ENCODE measurements at regions not wholly inside any gene's neighbourhood (a gene's known extent, or its start where the extent isn't known, plus 50 kb on each side); places are given as distances from the start of the nearest gene placed in this dataset.

DNA sequence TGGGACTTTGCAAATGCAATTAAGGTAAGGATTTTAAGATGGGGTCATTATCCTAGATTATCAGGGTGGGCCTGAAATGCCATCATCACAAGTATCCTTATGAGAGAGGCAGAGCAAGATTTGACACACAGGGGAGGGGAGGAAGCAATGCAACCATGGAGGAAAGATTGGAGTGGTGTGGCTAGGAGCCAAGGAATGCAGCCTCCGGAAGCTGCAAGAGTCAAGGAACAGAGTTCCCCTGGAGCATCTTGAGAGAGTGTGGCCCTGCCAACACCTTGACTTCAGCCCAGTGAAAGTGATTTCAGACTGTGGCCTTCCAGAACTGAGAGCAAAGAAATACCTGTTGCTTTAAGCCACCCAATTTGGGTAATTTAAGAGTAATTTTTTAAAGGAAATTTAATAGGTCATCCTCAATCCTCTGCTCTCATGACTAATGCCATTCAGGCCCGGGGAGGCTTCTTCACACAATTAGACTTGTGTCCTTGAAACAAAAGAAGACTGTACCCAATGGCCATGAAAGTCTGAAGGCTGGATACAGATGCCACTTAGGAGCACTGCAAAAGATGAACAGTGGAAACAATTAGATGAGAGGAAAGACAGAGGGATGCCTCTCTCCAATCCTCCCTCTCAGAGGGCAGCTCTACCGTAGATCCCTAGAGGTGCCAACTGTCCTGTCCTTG is 250.3 kb upstream of the ID2 start:
- ChIA-PET CTCF (interaction anchor here (0.7 kb wide), 1 partner anchor 26 kb away, joined by 3 read pairs; no protein-coding TSS in a partner anchor), POLR2A (no interaction called here)
- Histone ChIP-seq H3K9me3 (ENCODE audit: control insufficient read depth, insufficient read depth, low read depth, low read length) (no peaks in the 10 kb centered on the region), H3K4me3 (ENCODE audit: low read depth, low read length) (no peak overlapping the region), H3K36me3 (ENCODE audit: control insufficient read depth in 2 of 2, insufficient read depth in 1 of 2, low read length in 2 of 2) (no peaks in the 10 kb centered on the region), H3K4me1 (ENCODE audit: control insufficient read depth, insufficient read depth, low read length) (no peaks in the 10 kb centered on the region), H3K27ac (ENCODE audit: extremely low read depth, low read depth, low read length) (no peak overlapping the region)
- TF ChIP-seq SCRT2 (tag by site-specific recombination; IDR thresholded peaks at IDR 0.05) (0 out of 2 replicates have a peak, but pooled peaks have one; percentile 30), HOXA7 (CRISPR knock-in tag; IDR thresholded peaks at IDR 0.05; ENCODE audit: borderline replicate concordance) (no peak), ZNF18 (tag by site-specific recombination; IDR thresholded peaks at IDR 0.05) (no peak), OSR2 (tag by site-specific recombination; IDR thresholded peaks at IDR 0.05) (no peak)

DNA sequence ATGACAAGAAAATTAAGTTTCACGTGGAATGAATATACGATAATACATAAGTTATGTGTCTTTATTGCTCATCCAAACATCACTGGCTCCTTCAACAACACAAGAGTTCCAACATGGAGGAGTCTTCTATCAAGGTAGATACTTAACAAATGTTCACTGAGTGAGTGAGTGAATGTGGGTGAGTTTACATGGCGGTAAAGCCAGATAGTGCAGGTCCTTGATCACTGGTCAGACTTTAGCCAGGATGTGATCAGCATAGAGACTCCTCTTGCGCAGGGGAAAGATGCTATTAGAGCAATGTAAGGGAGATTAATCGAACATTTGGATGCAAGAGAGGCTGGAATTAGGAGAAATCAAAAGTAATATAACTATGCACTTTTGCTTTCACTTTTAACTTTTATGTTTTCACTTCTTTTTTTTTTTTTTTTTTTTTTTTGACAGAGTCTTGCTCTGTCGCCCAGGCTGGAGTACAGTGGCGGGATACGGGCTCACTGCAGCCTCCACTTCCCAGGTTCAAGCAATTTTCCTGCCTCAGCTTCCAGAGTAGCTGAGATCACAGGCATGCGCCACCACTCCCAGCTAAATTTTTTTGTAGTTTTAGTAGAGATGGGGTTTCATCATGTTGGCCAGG is 249.0 kb upstream of the ID2 start:
- ChIA-PET CTCF (no interaction called here), POLR2A (no interaction called here)
- TF ChIP-seq, protein P1, sequence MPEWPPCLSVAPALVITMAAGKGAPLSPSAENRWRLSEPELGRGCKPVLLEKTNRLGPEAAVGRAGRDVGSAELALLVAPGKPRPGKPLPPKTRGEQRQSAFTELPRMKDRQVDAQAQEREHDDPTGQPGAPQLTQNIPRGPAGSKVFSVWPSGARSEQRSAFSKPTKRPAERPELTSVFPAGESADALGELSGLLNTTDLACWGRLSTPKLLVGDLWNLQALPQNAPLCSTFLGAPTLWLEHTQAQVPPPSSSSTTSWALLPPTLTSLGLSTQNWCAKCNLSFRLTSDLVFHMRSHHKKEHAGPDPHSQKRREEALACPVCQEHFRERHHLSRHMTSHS (tag by site-specific recombination; IDR thresholded peaks at IDR 0.05) = no peak
- TF ChIP-seq ZNF394 (tag by site-specific recombination; IDR thresholded peaks at IDR 0.05; ENCODE audit: borderline replicate concordance) = no peak
- no peak for TF ChIP-seq MZF1 (tag by site-specific recombination; IDR thresholded peaks at IDR 0.05; ENCODE audit: borderline replicate concordance)
- no peak for TF ChIP-seq ZNF121 (tag by site-specific recombination; IDR thresholded peaks at IDR 0.05)
- peak; percentile 58 for TF ChIP-seq PRDM1 (tag by site-specific recombination; IDR thresholded peaks at IDR 0.05)
- TF ChIP-seq ZNF529 (tag by site-specific recombination; IDR thresholded peaks at IDR 0.05; ENCODE audit: insufficient replicate concordance) = no peak
- Histone ChIP-seq H3K4me1 (ENCODE audit: control insufficient read depth, insufficient read depth, low read length) (no peaks in the 10 kb centered on the region), H3K36me3 (ENCODE audit: control insufficient read depth in 2 of 2, insufficient read depth in 1 of 2, low read length in 2 of 2) (no peaks in the 10 kb centered on the region), H3K4me3 (ENCODE audit: low read depth, low read length) (no peak overlapping the region), H3K9me3 (ENCODE audit: control insufficient read depth, insufficient read depth, low read depth, low read length) (no peaks in the 10 kb centered on the region), H3K27ac (ENCODE audit: extremely low read depth, low read depth, low read length) (no peak overlapping the region)

DNA sequence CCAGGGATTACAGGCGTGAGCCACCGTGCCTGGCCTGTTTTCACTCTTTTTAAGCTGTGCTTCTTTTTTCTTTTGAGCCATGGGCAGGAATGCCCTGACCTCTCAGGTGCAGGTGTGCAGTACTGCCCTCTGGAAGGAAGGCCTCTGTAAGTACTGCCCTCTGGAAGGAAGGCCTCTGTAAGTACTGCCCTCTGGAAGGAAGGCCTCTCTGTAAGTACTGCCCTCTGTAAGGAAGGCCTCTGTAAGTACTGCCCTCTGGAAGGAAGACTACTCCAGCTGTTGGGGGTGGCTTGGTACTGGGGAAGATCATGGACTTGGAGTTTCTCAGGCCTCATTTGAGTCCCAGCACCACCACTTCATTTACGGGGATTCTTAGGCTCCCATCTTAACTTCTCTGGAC is 248.5 kb upstream of the ID2 start:
- no peaks in the 10 kb centered on the region for H3K36me3 ChIP-seq (ENCODE audit: control insufficient read depth in 2 of 2, insufficient read depth in 1 of 2, low read length in 2 of 2)
- H3K27ac ChIP-seq (ENCODE audit: extremely low read depth, low read depth, low read length) = no peak overlapping the region
- ChIA-PET CTCF (no interaction called here), POLR2A (no interaction called here)
- no peaks in the 10 kb centered on the region for H3K4me1 ChIP-seq (ENCODE audit: control insufficient read depth, insufficient read depth, low read length)
- no peak overlapping the region for H3K4me3 ChIP-seq (ENCODE audit: low read depth, low read length)
- no peak for TF ChIP-seq ZNF335 (tag by site-specific recombination; conservative IDR thresholded peaks at IDR 0.05)
- no peak for TF ChIP-seq ZNF248 (tag by site-specific recombination; IDR thresholded peaks at IDR 0.05)
- no peaks in the 10 kb centered on the region for H3K9me3 ChIP-seq (ENCODE audit: control insufficient read depth, insufficient read depth, low read depth, low read length)

DNA sequence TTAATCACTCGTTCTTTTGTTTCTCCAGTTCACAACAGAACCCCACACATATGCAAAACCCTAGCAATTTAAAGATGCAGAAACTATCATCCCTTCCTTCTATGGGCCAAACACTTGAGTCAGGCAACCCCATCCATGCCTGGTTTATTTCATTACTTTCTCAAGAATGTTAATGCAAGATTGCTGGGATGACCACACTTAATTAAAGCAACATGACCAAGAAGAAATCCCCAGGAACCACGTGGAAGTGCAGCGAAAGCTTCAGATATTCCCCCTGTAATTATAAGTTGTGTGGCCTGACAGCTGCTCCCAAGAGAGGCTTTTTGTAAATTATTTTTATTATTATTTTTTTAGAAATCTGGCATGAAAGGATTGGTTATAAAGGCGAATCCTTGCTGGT is 246.2 kb upstream of the ID2 start:
- Histone ChIP-seq H3K27ac (ENCODE audit: extremely low read depth, low read depth, low read length) (no peak overlapping the region), H3K9me3 (ENCODE audit: control insufficient read depth, insufficient read depth, low read depth, low read length) (no peaks in the 10 kb centered on the region), H3K4me3 (ENCODE audit: low read depth, low read length) (no peak overlapping the region), H3K36me3 (ENCODE audit: control insufficient read depth in 2 of 2, insufficient read depth in 1 of 2, low read length in 2 of 2) (no peaks in the 10 kb centered on the region), H3K4me1 (ENCODE audit: control insufficient read depth, insufficient read depth, low read length) (no peaks in the 10 kb centered on the region)
- POLR2A ChIA-PET = no interaction called here
- CTCF ChIA-PET = no interaction called here
- TF ChIP-seq ZNF121 (tag by site-specific recombination; IDR thresholded peaks at IDR 0.05) (no peak), ZNF174 (tag by site-specific recombination; IDR thresholded peaks at IDR 0.05) (no peak), IKZF3 (tag by site-specific recombination; IDR thresholded peaks at IDR 0.05) (no peak), ZNF132 (tag by site-specific recombination; IDR thresholded peaks at IDR 0.05; ENCODE audit: borderline replicate concordance) (no peak), SCRT2 (tag by site-specific recombination; IDR thresholded peaks at IDR 0.05) (no peak)
- TF ChIP-seq, protein P2, sequence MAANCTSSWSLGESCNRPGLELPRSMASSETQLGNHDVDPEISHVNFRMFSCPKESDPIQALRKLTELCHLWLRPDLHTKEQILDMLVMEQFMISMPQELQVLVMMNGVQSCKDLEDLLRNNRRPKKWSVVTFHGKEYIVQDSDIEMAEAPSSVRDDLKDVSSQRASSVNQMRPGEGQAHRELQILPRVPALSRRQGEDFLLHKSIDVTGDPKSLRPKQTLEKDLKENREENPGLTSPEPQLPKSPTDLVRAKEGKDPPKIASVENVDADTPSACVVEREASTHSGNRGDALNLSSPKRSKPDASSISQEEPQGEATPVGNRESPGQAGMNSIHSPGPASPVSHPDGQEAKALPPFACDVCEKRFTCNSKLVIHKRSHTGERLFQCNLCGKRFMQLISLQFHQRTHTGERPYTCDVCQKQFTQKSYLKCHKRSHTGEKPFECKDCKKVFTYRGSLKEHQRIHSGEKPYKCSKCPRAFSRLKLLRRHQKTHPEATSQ (tag by site-specific recombination; IDR thresholded peaks at IDR 0.05) = no peak
- TF ChIP-seq, protein P3, sequence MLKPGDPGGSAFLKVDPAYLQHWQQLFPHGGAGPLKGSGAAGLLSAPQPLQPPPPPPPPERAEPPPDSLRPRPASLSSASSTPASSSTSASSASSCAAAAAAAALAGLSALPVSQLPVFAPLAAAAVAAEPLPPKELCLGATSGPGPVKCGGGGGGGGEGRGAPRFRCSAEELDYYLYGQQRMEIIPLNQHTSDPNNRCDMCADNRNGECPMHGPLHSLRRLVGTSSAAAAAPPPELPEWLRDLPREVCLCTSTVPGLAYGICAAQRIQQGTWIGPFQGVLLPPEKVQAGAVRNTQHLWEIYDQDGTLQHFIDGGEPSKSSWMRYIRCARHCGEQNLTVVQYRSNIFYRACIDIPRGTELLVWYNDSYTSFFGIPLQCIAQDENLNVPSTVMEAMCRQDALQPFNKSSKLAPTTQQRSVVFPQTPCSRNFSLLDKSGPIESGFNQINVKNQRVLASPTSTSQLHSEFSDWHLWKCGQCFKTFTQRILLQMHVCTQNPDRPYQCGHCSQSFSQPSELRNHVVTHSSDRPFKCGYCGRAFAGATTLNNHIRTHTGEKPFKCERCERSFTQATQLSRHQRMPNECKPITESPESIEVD (tag by site-specific recombination; IDR thresholded peaks at IDR 0.05) = no peak
